ENCODE measurements at regions not wholly inside any gene's neighbourhood (a gene's known extent, or its start where the extent isn't known, plus 50 kb on each side); places are given as distances from the start of the nearest gene placed in this dataset.

- no peak for TF ChIP-seq CTCF (IDR thresholded peaks at IDR 0.05; ENCODE audit: extremely low read depth in 1 of 2, insufficient read depth in 1 of 2, low read depth in 1 of 2, low read length in 2 of 2)
- TF ChIP-seq MAX (IDR thresholded peaks at IDR 0.05; ENCODE audit: insufficient read depth, insufficient read length): no peak
- TF ChIP-seq POLR2AphosphoS5 (IDR thresholded peaks at IDR 0.05; ENCODE audit: insufficient read depth, low read depth, low read length): no peak
- no peak for TF ChIP-seq POLR2A (IDR thresholded peaks at IDR 0.05; ENCODE audit: low read depth, low read length)
- no peak for TF ChIP-seq JUN (IDR thresholded peaks at IDR 0.05; ENCODE audit: borderline replicate concordance, insufficient read depth, insufficient read length, low read depth)
- TF ChIP-seq EZH2 (IDR thresholded peaks at IDR 0.05; ENCODE audit: borderline replicate concordance, low read depth, low read length, severe bottlenecking): no peak
- no peak for TF ChIP-seq FOS (IDR thresholded peaks at IDR 0.05; ENCODE audit: borderline replicate concordance, insufficient read depth, low read length)
Measured at GRCh38 chr6:103002282-103002681, 1608.8 kb downstream of the GRIK2 start.

All from endothelial cell of umbilical vein (primary cell).